ENCODE measurements at regions not wholly inside any gene's neighbourhood (a gene's known extent, or its start where the extent isn't known, plus 50 kb on each side); places are given as distances from the start of the nearest gene placed in this dataset.

DNA sequence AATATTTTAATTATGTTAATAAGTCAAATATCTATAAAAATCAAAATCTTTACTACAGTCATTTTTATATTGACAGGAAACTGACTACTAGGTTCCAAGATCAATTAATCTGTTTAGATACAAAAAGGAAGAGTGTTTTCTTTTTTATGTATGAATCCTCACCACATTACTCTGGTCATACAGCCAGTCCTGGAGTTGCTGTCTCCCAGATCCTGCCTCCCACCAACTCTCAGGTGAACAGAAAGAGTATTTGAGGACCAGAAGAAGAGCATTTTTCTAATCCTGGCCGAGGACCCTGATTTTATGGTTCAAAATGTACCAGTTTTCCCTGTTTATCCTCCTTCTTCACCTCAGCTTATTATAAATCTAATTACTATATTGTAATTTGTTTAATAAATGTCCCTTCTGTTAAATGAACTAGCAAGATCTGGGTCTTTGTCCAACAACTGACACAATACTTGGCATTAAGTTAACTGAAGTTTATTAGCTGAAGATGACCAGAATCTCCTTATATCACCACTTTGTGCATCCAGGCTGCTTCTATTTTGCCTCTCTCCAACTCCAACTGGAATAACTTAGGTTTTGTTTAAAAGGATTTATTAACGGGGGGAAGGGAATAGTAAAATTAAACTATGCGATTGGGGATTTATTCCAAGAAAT, 224.4 kb upstream of the PCDH7 start:
- WGBS, 3 donors: 52 to 72% (median 58%) methylated on average over 3 of the region's 3 CpGs
- Histone ChIP-seq H3K9me3 (no peaks in the 10 kb centered on the region), H3K27ac (no peak overlapping the region), H3K36me3 (no peaks in the 10 kb centered on the region), H3K27me3 (no peaks in the 10 kb centered on the region), H3K4me1 (ENCODE audit: insufficient read depth) (no peaks in the 10 kb centered on the region), H3K4me3 (no peak overlapping the region)
- no peak for DNase-seq
- intact Hi-C loops (cut with DNase I): no loop called here
- TF ChIP-seq EP300 (IDR thresholded peaks at IDR 0.05) (no peak), POLR2A (IDR thresholded peaks at IDR 0.05) (no peak)
- TF ChIP-seq, protein P1, sequence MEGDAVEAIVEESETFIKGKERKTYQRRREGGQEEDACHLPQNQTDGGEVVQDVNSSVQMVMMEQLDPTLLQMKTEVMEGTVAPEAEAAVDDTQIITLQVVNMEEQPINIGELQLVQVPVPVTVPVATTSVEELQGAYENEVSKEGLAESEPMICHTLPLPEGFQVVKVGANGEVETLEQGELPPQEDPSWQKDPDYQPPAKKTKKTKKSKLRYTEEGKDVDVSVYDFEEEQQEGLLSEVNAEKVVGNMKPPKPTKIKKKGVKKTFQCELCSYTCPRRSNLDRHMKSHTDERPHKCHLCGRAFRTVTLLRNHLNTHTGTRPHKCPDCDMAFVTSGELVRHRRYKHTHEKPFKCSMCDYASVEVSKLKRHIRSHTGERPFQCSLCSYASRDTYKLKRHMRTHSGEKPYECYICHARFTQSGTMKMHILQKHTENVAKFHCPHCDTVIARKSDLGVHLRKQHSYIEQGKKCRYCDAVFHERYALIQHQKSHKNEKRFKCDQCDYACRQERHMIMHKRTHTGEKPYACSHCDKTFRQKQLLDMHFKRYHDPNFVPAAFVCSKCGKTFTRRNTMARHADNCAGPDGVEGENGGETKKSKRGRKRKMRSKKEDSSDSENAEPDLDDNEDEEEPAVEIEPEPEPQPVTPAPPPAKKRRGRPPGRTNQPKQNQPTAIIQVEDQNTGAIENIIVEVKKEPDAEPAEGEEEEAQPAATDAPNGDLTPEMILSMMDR (IDR thresholded peaks at IDR 0.05): no peak

- DNase-seq: no peak
- intact Hi-C loops (cut with DNase I): no loop called here
- no peaks in the 10 kb centered on the region for H3K27me3 ChIP-seq
- TF ChIP-seq EP300 (IDR thresholded peaks at IDR 0.05) (no peak), POLR2A (IDR thresholded peaks at IDR 0.05) (no peak)
- TF ChIP-seq, protein P1 (IDR thresholded peaks at IDR 0.05): no peak
- H3K27ac ChIP-seq: no peak overlapping the region
- no peaks in the 10 kb centered on the region for H3K4me1 ChIP-seq (ENCODE audit: insufficient read depth)
- H3K4me3 ChIP-seq: no peak overlapping the region
- no peaks in the 10 kb centered on the region for H3K9me3 ChIP-seq
- H3K36me3 ChIP-seq: no peaks in the 10 kb centered on the region
Measured at GRCh38 chr4:30511751-30512150, 208.4 kb upstream of the PCDH7 start.

DNA sequence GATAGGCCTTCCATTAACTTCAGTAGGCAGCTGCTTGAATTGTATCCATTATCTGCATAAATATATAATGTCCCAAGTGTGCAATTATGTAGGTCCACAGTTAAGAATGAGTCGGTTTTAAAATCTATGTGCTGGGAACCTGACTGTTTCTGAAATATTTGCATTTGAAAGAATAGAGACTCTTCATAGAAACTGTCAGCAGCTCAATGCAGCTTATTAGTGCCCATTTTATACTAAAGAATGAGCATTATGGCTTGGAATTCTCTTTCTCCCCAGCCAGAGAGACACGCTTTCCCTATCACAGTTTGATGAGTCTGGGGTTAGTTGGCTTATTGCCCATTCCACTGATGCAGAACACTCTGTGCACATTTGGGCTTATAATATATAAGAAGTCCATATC, 202.0 kb upstream of the PCDH7 start:
- Histone ChIP-seq H3K36me3 (no peaks in the 10 kb centered on the region), H3K9me3 (no peaks in the 10 kb centered on the region), H3K27ac (no peak overlapping the region), H3K4me1 (ENCODE audit: insufficient read depth) (no peaks in the 10 kb centered on the region), H3K27me3 (no peaks in the 10 kb centered on the region), H3K4me3 (no peak overlapping the region)
- intact Hi-C loops (cut with DNase I): no loop called here
- DNase-seq: no peak
- TF ChIP-seq EP300 (IDR thresholded peaks at IDR 0.05) (no peak), POLR2A (IDR thresholded peaks at IDR 0.05) (no peak)
- TF ChIP-seq, protein P1 (IDR thresholded peaks at IDR 0.05): no peak
- WGBS, 3 donors: 32 to 49% (median 33%) methylated on average over 2 of the region's 2 CpGs

- 72 to 94% (median 94%) methylated on average over 5 of the region's 5 CpGs for WGBS, 3 donors
- H3K27me3 ChIP-seq: no peaks in the 10 kb centered on the region
- no peak for DNase-seq
- no peak overlapping the region for H3K4me3 ChIP-seq
- H3K27ac ChIP-seq: no peak overlapping the region
- no peaks in the 10 kb centered on the region for H3K36me3 ChIP-seq
- no peaks in the 10 kb centered on the region for H3K9me3 ChIP-seq
- no peaks in the 10 kb centered on the region for H3K4me1 ChIP-seq (ENCODE audit: insufficient read depth)
- no peak for TF ChIP-seq EP300 (IDR thresholded peaks at IDR 0.05)
- TF ChIP-seq POLR2A (IDR thresholded peaks at IDR 0.05): no peak
- TF ChIP-seq, protein P1 (IDR thresholded peaks at IDR 0.05): no peak
- intact Hi-C loops (cut with DNase I): no loop called here
Measured at GRCh38 chr4:30525662-30526315, 194.4 kb upstream of the PCDH7 start.
